HAP-1 (cell line): ENCODE measurements at regions not wholly inside any gene's neighbourhood (a gene's known extent, or its start where the extent isn't known, plus 50 kb on each side); places are given as distances from the start of the nearest gene placed in this dataset.
A peak's percentile ranks its signal among the peaks of the same experiment; 100 is the strongest.

ENCODE experiments used
- DNase-seq, 2 experiments: peaks; one replicate each; pipeline ENCODE4 v3.0.0-alpha.2; 2016 to 2020; ENCODE audit warnings: low spot score in 2 of 2
- H3K27me3 ChIP-seq: fragments of 250-450 bp; sonication (Bioruptor Pico); 2 replicates; pipeline ENCODE4 v1.5.1; 2020; ENCODE audit warnings: low read depth, mild to moderate bottlenecking, moderate library complexity
- H3K36me3 ChIP-seq: fragments of 250-450 bp; sonication (Bioruptor Pico); replicated peaks from 2 replicates; pipeline ENCODE4 v1.5.1; 2020; ENCODE audit warnings: mild to moderate bottlenecking
- H3K4me1 ChIP-seq: fragments of 250-450 bp; sonication (Bioruptor Pico); 2 replicates; pipeline ENCODE4 v1.5.1; 2020; ENCODE audit warnings: mild to moderate bottlenecking
- H3K4me3 ChIP-seq: fragments of 250-450 bp; sonication (Bioruptor Pico); 2 replicates; pipeline ENCODE4 v1.5.1; 2020; ENCODE audit warnings: mild to moderate bottlenecking, moderate library complexity
- H3K9me3 ChIP-seq: fragments of 250-450 bp; sonication (Bioruptor Pico); 2 replicates; pipeline ENCODE4 v1.5.1; 2020; ENCODE audit warnings: mild to moderate bottlenecking, moderate library complexity
- in situ Hi-C: fragments of 300-500 bp; cut with MboI; formaldehyde crosslinking; loops from 3 replicates; pipeline ENCODE4 v1.14.3; 2020; ENCODE audit warnings: low sequenced_read_pairs, inconsistent platforms, mixed read lengths

GRCh38 chr6:165729307-165729936 lies 66.4 kb upstream of the PDE10A start:
- Histone ChIP-seq H3K27me3 (no peaks in the 10 kb centered on the region), H3K36me3 (no peaks in the 10 kb centered on the region), H3K4me1 (peaks cover 8% of the 10 kb centered on the region), H3K9me3 (no peaks in the 10 kb centered on the region), H3K4me3 (no peak overlapping the region)
- in situ Hi-C loops, result no loop called here
- DNase-seq, result peak; percentile 25 to 79

DNA sequence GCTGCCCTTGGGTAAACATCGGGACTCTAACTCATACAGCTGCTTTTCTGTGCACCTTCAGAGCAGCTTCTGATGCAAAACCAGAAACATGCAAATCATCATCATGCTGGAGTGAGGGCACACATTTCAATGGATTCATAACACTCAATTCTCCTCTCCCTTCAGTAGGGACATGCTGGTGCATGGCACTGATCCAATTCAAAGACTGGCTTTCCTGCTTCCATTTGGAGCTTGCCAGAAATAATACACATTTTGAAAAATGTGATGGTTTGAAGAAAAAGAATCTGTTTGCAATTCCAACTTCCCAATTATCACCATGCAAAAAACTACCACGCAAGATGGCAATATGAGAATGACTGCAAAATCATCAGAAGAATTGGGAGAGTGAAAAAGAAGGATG lies 65.2 kb upstream of the PDE10A start:
- DNase-seq, result no peak
- Histone ChIP-seq H3K9me3 (no peaks in the 10 kb centered on the region), H3K27me3 (no peaks in the 10 kb centered on the region), H3K4me3 (no peak overlapping the region), H3K4me1 (peaks cover 3% of the 10 kb centered on the region), H3K36me3 (no peaks in the 10 kb centered on the region)
- in situ Hi-C loops, result no loop called here

DNA sequence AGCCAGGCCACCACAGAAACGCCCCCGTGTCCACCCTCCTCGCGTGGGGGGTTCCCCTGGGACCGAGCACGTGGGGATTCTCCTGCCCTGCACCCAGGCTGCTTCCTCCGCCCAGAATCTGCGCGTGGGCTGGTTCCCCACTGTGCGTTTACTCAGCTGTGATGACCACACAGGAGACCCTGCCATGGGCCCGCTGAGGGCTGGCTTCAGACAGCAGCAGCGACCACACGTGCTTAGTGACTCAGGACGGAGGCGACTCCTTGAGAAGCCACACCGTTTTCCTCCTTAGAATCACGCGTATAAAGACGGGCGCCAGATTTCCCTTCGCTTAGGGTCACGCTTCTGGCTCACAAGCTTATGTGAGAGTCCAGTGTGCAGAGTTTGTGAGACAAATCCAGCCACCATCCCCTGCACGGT lies 63.9 kb upstream of the PDE10A start:
- no peaks in the 10 kb centered on the region for H3K4me1 ChIP-seq
- no peaks in the 10 kb centered on the region for H3K36me3 ChIP-seq
- no peak overlapping the region for H3K4me3 ChIP-seq
- no peaks in the 10 kb centered on the region for H3K27me3 ChIP-seq
- no peak for DNase-seq
- in situ Hi-C loops, result no loop called here
- no peaks in the 10 kb centered on the region for H3K9me3 ChIP-seq

DNA sequence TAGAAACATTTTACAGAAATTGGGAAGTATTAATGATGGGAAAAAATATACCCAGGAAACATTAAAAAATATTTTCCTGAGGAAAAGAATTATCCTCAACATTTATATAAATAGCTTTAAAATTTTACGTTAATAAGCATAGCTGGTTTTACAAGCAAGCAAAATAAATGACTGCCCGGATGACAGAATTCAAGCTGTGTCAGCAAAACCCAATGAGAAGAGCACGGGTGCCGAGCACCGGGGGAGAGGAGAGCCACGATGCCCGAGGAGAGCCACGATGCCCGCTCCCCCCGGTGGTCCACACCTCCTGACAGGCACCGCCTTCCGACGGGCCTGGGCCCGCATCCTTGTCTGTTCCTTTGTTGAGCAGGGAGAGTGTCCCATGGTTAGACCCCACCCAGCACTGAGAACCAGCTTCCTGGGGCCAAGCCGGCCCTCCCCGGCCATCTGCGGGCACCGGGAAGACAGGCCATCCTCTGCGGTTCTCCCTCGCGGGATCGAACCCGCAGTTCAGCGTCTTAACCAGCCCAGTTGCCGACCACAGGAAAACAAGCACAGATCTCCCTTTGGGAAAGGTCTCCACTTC lies 63.3 kb upstream of the PDE10A start:
- H3K27me3 ChIP-seq, result no peaks in the 10 kb centered on the region
- in situ Hi-C loops, result no loop called here
- H3K4me1 ChIP-seq, result no peaks in the 10 kb centered on the region
- no peak overlapping the region for H3K4me3 ChIP-seq
- DNase-seq, result no peak
- H3K36me3 ChIP-seq, result no peaks in the 10 kb centered on the region
- H3K9me3 ChIP-seq, result no peaks in the 10 kb centered on the region

GRCh38 chr6:165725201-165725600 lies 62.2 kb upstream of the PDE10A start:
- no peak for DNase-seq
- H3K4me1 ChIP-seq, result no peaks in the 10 kb centered on the region
- no peaks in the 10 kb centered on the region for H3K36me3 ChIP-seq

GRCh38 chr6:165723326-165723725 lies 60.3 kb upstream of the PDE10A start:
- in situ Hi-C loops, result loop anchor here (25.0 kb wide), 1 partner anchor 389 kb away; no protein-coding TSS in a partner anchor
- no peaks in the 10 kb centered on the region for H3K4me1 ChIP-seq

More at GRCh38 chr6:165725201-165725600, 62.2 kb upstream of the PDE10A start:
- in situ Hi-C loops, result no loop called here
- H3K4me3 ChIP-seq, result no peak overlapping the region
- H3K27me3 ChIP-seq, result no peaks in the 10 kb centered on the region
- H3K9me3 ChIP-seq, result no peaks in the 10 kb centered on the region

DNA sequence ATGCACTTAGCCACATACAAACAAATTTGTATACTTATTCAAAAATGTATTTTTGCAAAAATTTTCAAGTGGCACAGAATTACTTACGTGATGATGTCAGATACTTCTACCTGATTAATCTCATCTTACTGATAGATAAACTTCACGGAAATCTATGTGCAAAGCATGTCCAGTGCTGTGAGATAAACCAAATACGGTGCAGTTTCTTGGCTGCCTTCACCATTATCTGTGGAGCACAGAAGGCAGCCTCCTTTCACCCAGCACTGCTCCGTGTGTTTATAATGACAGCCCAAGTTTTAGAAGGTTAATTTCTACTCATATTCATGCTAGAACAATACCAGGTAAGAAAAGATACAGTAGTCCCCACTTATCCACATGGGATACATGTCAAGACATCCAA lies 59.0 kb upstream of the PDE10A start:
- DNase-seq, result no peak
- H3K36me3 ChIP-seq, result no peaks in the 10 kb centered on the region
- no peaks in the 10 kb centered on the region for H3K9me3 ChIP-seq
- H3K4me1 ChIP-seq, result no peaks in the 10 kb centered on the region
- in situ Hi-C loops, result loop anchor here (25.0 kb wide), 1 partner anchor 390 kb away; no protein-coding TSS in a partner anchor
- H3K27me3 ChIP-seq, result peaks cover 4% of the 10 kb centered on the region; the same call in 1 of the 2 replicates
- H3K4me3 ChIP-seq, result no peak overlapping the region

More at GRCh38 chr6:165723326-165723725, 60.3 kb upstream of the PDE10A start:
- H3K9me3 ChIP-seq, result no peaks in the 10 kb centered on the region
- no peak for DNase-seq
- H3K36me3 ChIP-seq, result no peaks in the 10 kb centered on the region
- H3K4me3 ChIP-seq, result no peak overlapping the region
- H3K27me3 ChIP-seq, result peaks cover 4% of the 10 kb centered on the region; the same call in 1 of the 2 replicates

DNA sequence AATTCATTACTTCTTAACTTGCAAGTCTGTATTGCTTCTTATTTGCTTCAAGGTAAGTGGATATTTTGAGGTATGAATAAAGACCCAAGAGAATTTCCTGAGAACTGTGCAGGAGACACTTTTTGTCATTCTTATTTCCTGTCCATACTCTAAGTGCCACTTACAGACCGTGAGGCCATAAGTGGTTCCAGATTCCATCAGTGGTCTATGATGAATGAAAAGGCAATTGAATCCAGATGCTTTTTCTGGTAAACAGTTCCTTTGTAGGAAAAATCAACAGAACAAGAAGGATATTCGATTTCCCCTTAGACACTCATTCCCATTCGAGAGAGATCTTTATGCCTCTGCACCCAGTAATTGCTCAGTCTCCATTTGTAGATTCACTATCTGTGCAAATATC lies 58.3 kb upstream of the PDE10A start:
- Histone ChIP-seq H3K9me3 (no peaks in the 10 kb centered on the region), H3K4me3 (no peak overlapping the region), H3K4me1 (no peaks in the 10 kb centered on the region), H3K27me3 (peaks cover 4% of the 10 kb centered on the region; the same call in 1 of the 2 replicates), H3K36me3 (no peaks in the 10 kb centered on the region)
- in situ Hi-C loops, result loop anchor here (25.0 kb wide), 1 partner anchor 391 kb away; no protein-coding TSS in a partner anchor
- no peak for DNase-seq

DNA sequence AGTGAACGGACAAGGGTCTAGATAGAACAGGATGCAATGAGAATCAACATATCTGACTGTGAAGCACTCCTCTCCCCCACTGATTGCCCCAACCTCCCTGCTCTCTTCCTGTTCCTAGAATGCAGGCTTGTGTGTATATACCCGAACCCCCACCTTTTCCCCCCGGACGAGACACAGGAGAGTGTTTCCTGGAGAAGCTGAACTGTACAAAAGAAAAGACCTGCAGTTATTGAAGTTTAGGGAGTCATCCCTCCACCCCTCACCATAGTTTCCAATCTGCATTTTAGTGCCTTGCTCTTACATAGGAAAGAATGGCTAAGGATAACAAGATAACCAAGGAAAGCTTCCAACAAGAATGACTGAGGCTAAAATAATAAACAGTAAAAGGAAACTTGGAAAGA lies 55.5 kb upstream of the PDE10A start:
- no peak for DNase-seq
- Histone ChIP-seq H3K4me3 (no peak overlapping the region), H3K4me1 (no peaks in the 10 kb centered on the region), H3K36me3 (no peaks in the 10 kb centered on the region), H3K27me3 (peaks cover 4% of the 10 kb centered on the region; the same call in 1 of the 2 replicates), H3K9me3 (no peaks in the 10 kb centered on the region)
- in situ Hi-C loops, result loop anchor here (25.0 kb wide), 1 partner anchor 394 kb away; no protein-coding TSS in a partner anchor

- in situ Hi-C loops, result loop anchor here (25.0 kb wide), 1 partner anchor 394 kb away; no protein-coding TSS in a partner anchor
- DNase-seq, result no peak
- Histone ChIP-seq H3K4me3 (no peak overlapping the region), H3K36me3 (no peaks in the 10 kb centered on the region), H3K27me3 (peaks cover 4% of the 10 kb centered on the region; the same call in 1 of the 2 replicates), H3K4me1 (no peaks in the 10 kb centered on the region), H3K9me3 (no peaks in the 10 kb centered on the region)
Observed at GRCh38 chr6:165717732-165718465, 54.9 kb upstream of the PDE10A start.

GRCh38 chr6:165716886-165717285 lies 53.8 kb upstream of the PDE10A start:
- H3K4me1 ChIP-seq, result no peaks in the 10 kb centered on the region
- peaks cover 4% of the 10 kb centered on the region; the same call in 1 of the 2 replicates for H3K27me3 ChIP-seq
- H3K9me3 ChIP-seq, result no peaks in the 10 kb centered on the region
- no peaks in the 10 kb centered on the region for H3K36me3 ChIP-seq
- no peak for DNase-seq
- in situ Hi-C loops, result loop anchor here (25.0 kb wide), 1 partner anchor 395 kb away; no protein-coding TSS in a partner anchor
- H3K4me3 ChIP-seq, result no peak overlapping the region

- in situ Hi-C loops, result loop anchor here (25.0 kb wide), 1 partner anchor 397 kb away; no protein-coding TSS in a partner anchor
- no peaks in the 10 kb centered on the region for H3K9me3 ChIP-seq
- H3K36me3 ChIP-seq, result no peaks in the 10 kb centered on the region
- H3K4me3 ChIP-seq, result no peak overlapping the region
- DNase-seq, result no peak
- H3K4me1 ChIP-seq, result 0 out of 2 replicates have a peak, but pooled peaks cover under 1% of the 10 kb centered on the region
- peaks cover 4% of the 10 kb centered on the region; the same call in 1 of the 2 replicates for H3K27me3 ChIP-seq
Observed at GRCh38 chr6:165715428-165715827, 52.4 kb upstream of the PDE10A start.

DNA sequence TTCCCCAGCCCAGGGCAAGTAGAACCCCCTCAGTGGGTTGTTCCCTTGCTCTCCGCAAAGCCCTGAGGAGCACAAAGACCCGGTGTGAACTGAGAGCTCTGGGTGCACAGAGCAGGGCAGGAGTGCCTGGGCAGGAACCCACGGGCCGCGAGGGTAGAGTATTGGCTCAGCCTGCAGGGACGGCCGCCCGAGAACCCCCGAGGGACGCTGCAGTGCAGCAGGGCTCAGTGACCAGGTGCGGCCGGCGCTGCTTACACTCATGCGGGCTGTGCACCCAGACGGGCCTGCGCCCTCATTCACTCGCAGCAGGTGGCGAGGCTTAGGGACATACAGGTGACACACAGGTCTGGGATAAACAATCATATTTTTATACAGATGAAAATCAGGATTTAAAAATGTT lies 51.9 kb upstream of the PDE10A start:
- in situ Hi-C loops, result loop anchor here (25.0 kb wide), 1 partner anchor 397 kb away; no protein-coding TSS in a partner anchor
- Histone ChIP-seq H3K36me3 (no peaks in the 10 kb centered on the region), H3K4me3 (no peak overlapping the region), H3K9me3 (no peaks in the 10 kb centered on the region), H3K27me3 (peaks cover 4% of the 10 kb centered on the region; the same call in 1 of the 2 replicates), H3K4me1 (0 out of 2 replicates have a peak, but pooled peaks cover 2% of the 10 kb centered on the region)
- DNase-seq, result no peak
